RWPE1 (cell line): ENCODE measurements at regions not wholly inside any gene's neighbourhood (a gene's known extent, or its start where the extent isn't known, plus 50 kb on each side); places are given as distances from the start of the nearest gene placed in this dataset.

Source experiments
- CTCF ChIA-PET: fragments of 350-600 bp; sonication (Branson Sonifier 250); formaldehyde crosslinking; extraction: SDS; loops from one replicate; lab custom pipeline; 2021; lab: Yijun Ruan, JAX
- POLR2A ChIA-PET: fragments of 400-600 bp; formaldehyde crosslinking; extraction: SDS; loops from one replicate; lab custom pipeline; 2020; ENCODE audit warnings: antibody characterized with exemption; ENCODE audit not compliant: low non-redundant PET; lab: Yijun Ruan, JAX
- DNase-seq: peaks from one replicate; pipeline ENCODE4 v3.0.0; 2012; ENCODE audit warnings: low spot score
- H3K27ac ChIP-seq: fragments of 450-650 bp; 2 replicates; pipeline ENCODE4 v1.5.1; 2017
- TF ChIP-seq, protein P1 (sequence below): fragments of 450-650 bp; conservative IDR thresholded peaks from 2 replicates; pipeline ENCODE4 v1.5.1; 2017; ENCODE audit warnings: low read depth, mild to moderate bottlenecking

GRCh38 chr3:168476360-168476980 lies 380.7 kb upstream of the GOLIM4 start:
- no peak for DNase-seq
- CTCF ChIA-PET, result no interaction called here
- no peak overlapping the region for H3K27ac ChIP-seq
- POLR2A ChIA-PET, result no interaction called here
- TF ChIP-seq, protein P1, sequence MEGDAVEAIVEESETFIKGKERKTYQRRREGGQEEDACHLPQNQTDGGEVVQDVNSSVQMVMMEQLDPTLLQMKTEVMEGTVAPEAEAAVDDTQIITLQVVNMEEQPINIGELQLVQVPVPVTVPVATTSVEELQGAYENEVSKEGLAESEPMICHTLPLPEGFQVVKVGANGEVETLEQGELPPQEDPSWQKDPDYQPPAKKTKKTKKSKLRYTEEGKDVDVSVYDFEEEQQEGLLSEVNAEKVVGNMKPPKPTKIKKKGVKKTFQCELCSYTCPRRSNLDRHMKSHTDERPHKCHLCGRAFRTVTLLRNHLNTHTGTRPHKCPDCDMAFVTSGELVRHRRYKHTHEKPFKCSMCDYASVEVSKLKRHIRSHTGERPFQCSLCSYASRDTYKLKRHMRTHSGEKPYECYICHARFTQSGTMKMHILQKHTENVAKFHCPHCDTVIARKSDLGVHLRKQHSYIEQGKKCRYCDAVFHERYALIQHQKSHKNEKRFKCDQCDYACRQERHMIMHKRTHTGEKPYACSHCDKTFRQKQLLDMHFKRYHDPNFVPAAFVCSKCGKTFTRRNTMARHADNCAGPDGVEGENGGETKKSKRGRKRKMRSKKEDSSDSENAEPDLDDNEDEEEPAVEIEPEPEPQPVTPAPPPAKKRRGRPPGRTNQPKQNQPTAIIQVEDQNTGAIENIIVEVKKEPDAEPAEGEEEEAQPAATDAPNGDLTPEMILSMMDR, result no peak

GRCh38 chr3:168475704-168476103 lies 380.0 kb upstream of the GOLIM4 start:
- H3K27ac ChIP-seq, result no peak overlapping the region
- no peak for DNase-seq
- POLR2A ChIA-PET, result no interaction called here
- CTCF ChIA-PET, result no interaction called here
- TF ChIP-seq, protein P1, result no peak

- ChIA-PET POLR2A (no interaction called here), CTCF (no interaction called here)
- H3K27ac ChIP-seq, result no peak overlapping the region
- no peak for DNase-seq
- TF ChIP-seq, protein P1, result no peak
These were observed 377.7 kb upstream of the GOLIM4 start for GRCh38 chr3:168473334-168473890.

GRCh38 chr3:168472783-168473182 lies 377.1 kb upstream of the GOLIM4 start:
- ChIA-PET POLR2A (no interaction called here), CTCF (no interaction called here)
- DNase-seq, result no peak
- no peak overlapping the region for H3K27ac ChIP-seq
- TF ChIP-seq, protein P1, result no peak

- ChIA-PET POLR2A (no interaction called here), CTCF (no interaction called here)
- DNase-seq, result no peak
- TF ChIP-seq, protein P1, result no peak
- no peak overlapping the region for H3K27ac ChIP-seq
These were observed 374.7 kb upstream of the GOLIM4 start for GRCh38 chr3:168470380-168470779.

- no peak for DNase-seq
- TF ChIP-seq, protein P1, result no peak
- POLR2A ChIA-PET, result no interaction called here
- no peak overlapping the region for H3K27ac ChIP-seq
- CTCF ChIA-PET, result interaction anchor here (0.5 kb wide), 1 partner anchor 10 kb away, joined by 3 read pairs; no protein-coding TSS in a partner anchor
These were observed 373.7 kb upstream of the GOLIM4 start for GRCh38 chr3:168469436-168469835.
